Ishikawa (cell line): ENCODE measurements at regions not wholly inside any gene's neighbourhood (a gene's known extent, or its start where the extent isn't known, plus 50 kb on each side); places are given as distances from the start of the nearest gene placed in this dataset.

Source experiments
- CEBPB ChIP-seq: IDR thresholded peaks from 2 replicates; pipeline ENCODE4 v1.6.1; 2012
- CREB1 ChIP-seq: IDR thresholded peaks from 2 replicates; pipeline ENCODE4 v1.6.1; 2012; ENCODE audit warnings: low read depth
- EGR1 ChIP-seq: IDR thresholded peaks from 2 replicates; pipeline ENCODE4 v1.6.1; 2012
- EP300 ChIP-seq: IDR thresholded peaks from 2 replicates; pipeline ENCODE4 v1.6.1; 2012; ENCODE audit warnings: borderline replicate concordance
- FOXM1 ChIP-seq: IDR thresholded peaks from 2 replicates; pipeline ENCODE4 v1.6.1; 2012; ENCODE audit warnings: low read depth, borderline replicate concordance
- NFIC ChIP-seq: IDR thresholded peaks from 2 replicates; pipeline ENCODE4 v1.6.1; 2012
- RAD21 ChIP-seq: IDR thresholded peaks from 2 replicates; pipeline ENCODE4 v1.6.1; 2012; ENCODE audit warnings: low read depth
- TAF1 ChIP-seq: IDR thresholded peaks from 2 replicates; pipeline ENCODE4 v1.6.1; 2012; ENCODE audit warnings: low read depth, mild to moderate bottlenecking
- YY1 ChIP-seq: IDR thresholded peaks from 2 replicates; pipeline ENCODE4 v1.6.1; 2012; ENCODE audit warnings: low read depth
- TF ChIP-seq, protein P1 (sequence below): IDR thresholded peaks from 2 replicates; pipeline ENCODE4 v1.6.1; 2012; ENCODE audit warnings: low read depth, mild to moderate bottlenecking
- TF ChIP-seq, protein P2 (sequence below): IDR thresholded peaks from 2 replicates; pipeline ENCODE4 v1.6.1; 2012
- TF ChIP-seq, protein P3 (sequence below): IDR thresholded peaks from 2 replicates; pipeline ENCODE4 v1.6.1; 2012

DNA sequence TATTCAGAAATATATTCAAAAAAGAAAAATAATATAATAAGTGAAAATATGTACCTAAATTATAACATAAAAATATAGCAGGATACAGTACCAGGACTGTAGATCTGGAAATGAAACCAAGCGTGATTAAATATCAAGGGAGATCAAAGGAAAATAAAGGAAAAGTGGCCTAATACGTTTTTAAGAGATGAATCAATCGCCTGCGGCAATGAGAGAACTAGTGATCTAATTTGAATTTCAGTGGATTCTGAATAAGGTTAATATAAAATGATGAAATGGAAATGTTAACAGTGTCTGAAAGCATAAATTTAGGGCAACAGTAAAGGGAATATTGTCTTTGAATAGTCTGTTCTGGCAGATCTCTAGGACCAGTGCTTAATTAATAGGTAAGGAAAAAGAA is 1761.9 kb upstream of the ACO1 start:
- TF ChIP-seq TAF1 (no peak), YY1 (no peak), CEBPB (no peak), RAD21 (no peak), FOXM1 (no peak), EP300 (no peak), EGR1 (no peak), NFIC (no peak), CREB1 (no peak)
- TF ChIP-seq, protein P1, sequence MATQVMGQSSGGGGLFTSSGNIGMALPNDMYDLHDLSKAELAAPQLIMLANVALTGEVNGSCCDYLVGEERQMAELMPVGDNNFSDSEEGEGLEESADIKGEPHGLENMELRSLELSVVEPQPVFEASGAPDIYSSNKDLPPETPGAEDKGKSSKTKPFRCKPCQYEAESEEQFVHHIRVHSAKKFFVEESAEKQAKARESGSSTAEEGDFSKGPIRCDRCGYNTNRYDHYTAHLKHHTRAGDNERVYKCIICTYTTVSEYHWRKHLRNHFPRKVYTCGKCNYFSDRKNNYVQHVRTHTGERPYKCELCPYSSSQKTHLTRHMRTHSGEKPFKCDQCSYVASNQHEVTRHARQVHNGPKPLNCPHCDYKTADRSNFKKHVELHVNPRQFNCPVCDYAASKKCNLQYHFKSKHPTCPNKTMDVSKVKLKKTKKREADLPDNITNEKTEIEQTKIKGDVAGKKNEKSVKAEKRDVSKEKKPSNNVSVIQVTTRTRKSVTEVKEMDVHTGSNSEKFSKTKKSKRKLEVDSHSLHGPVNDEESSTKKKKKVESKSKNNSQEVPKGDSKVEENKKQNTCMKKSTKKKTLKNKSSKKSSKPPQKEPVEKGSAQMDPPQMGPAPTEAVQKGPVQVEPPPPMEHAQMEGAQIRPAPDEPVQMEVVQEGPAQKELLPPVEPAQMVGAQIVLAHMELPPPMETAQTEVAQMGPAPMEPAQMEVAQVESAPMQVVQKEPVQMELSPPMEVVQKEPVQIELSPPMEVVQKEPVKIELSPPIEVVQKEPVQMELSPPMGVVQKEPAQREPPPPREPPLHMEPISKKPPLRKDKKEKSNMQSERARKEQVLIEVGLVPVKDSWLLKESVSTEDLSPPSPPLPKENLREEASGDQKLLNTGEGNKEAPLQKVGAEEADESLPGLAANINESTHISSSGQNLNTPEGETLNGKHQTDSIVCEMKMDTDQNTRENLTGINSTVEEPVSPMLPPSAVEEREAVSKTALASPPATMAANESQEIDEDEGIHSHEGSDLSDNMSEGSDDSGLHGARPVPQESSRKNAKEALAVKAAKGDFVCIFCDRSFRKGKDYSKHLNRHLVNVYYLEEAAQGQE, result no peak
- TF ChIP-seq, protein P2, sequence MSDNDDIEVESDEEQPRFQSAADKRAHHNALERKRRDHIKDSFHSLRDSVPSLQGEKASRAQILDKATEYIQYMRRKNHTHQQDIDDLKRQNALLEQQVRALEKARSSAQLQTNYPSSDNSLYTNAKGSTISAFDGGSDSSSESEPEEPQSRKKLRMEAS, result no peak
- TF ChIP-seq, protein P3, sequence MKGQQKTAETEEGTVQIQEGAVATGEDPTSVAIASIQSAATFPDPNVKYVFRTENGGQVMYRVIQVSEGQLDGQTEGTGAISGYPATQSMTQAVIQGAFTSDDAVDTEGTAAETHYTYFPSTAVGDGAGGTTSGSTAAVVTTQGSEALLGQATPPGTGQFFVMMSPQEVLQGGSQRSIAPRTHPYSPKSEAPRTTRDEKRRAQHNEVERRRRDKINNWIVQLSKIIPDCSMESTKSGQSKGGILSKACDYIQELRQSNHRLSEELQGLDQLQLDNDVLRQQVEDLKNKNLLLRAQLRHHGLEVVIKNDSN, result no peak
